BJ (cell line): ENCODE measurements at regions not wholly inside any gene's neighbourhood (a gene's known extent, or its start where the extent isn't known, plus 50 kb on each side); places are given as distances from the start of the nearest gene placed in this dataset.
"Not testable (repeated sequence)": the region's sequence is repeated elsewhere in the genome, so short reads cannot be mapped to it uniquely, and the experiment has no call there.

Experiments
- CTCF ChIA-PET: fragments of 350-600 bp; formaldehyde crosslinking; extraction: SDS; loops from one replicate; lab custom pipeline; 2021; ENCODE audit warnings: antibody characterized with exemption, inconsistent platforms; lab: Yijun Ruan, JAX
- POLR2A ChIA-PET: fragments of 300-600 bp; sonication (Branson Sonifier 250); formaldehyde crosslinking; extraction: SDS; loops from one replicate; lab custom pipeline; 2021; ENCODE audit warnings: antibody characterized with exemption; lab: Charles Lee
- DNase-seq: peaks from one replicate; pipeline ENCODE4 v3.0.0-alpha.2; 2011; ENCODE audit warnings: low read depth
- H3K27me3 ChIP-seq: 2 replicates; pipeline ENCODE4 v1.6.0; 2011; ENCODE audit warnings: low read length; ENCODE audit not compliant: control insufficient read depth, insufficient read depth
- H3K36me3 ChIP-seq: 2 replicates; pipeline ENCODE4 v1.5.1; 2011; ENCODE audit warnings: low read length; ENCODE audit not compliant: control insufficient read depth, insufficient read depth
- H3K4me3 ChIP-seq: 2 replicates; pipeline ENCODE4 v1.5.1; 2011; ENCODE audit warnings: low read depth, mild to moderate bottlenecking, control low read depth, low read length
- CTCF ChIP-seq: IDR thresholded peaks from 2 replicates; pipeline ENCODE4 v1.5.1; 2011; ENCODE audit warnings: low read depth, mild to moderate bottlenecking, control low read depth, inconsistent platforms, low read length, moderate library complexity; ENCODE audit not compliant: insufficient read depth

GRCh38 chr7:110539216-110539615, 551.7 kb upstream of the LRRN3 start:
- POLR2A ChIA-PET = no interaction called here
- no peak overlapping the region for H3K4me3 ChIP-seq
- H3K36me3 ChIP-seq = no peaks in the 10 kb centered on the region
- H3K27me3 ChIP-seq = no peaks in the 10 kb centered on the region
- CTCF ChIA-PET = no interaction called here
- peak; percentile 26 for DNase-seq
- TF ChIP-seq CTCF = no peak

GRCh38 chr7:110541962-110542361, 549.0 kb upstream of the LRRN3 start:
- POLR2A ChIA-PET = no interaction called here
- DNase-seq = peak; percentile 85
- Histone ChIP-seq H3K27me3 (no peaks in the 10 kb centered on the region), H3K4me3 (no peak overlapping the region), H3K36me3 (no peaks in the 10 kb centered on the region)
- CTCF ChIA-PET = no interaction called here
- TF ChIP-seq CTCF = no peak

GRCh38 chr7:110544194-110544593, 546.7 kb upstream of the LRRN3 start:
- TF ChIP-seq CTCF = 0 out of 2 replicates have a peak, but pooled peaks have one; percentile 7
- POLR2A ChIA-PET = no interaction called here
- Histone ChIP-seq H3K4me3 (no peak overlapping the region), H3K36me3 (no peaks in the 10 kb centered on the region), H3K27me3 (no peaks in the 10 kb centered on the region)
- CTCF ChIA-PET = no interaction called here
- no peak for DNase-seq

GRCh38 chr7:110548372-110548771, 542.6 kb upstream of the LRRN3 start:
- CTCF ChIA-PET = no interaction called here
- TF ChIP-seq CTCF = no peak

GRCh38 chr7:110557136-110557535, 533.8 kb upstream of the LRRN3 start:
- H3K27me3 ChIP-seq = no peaks in the 10 kb centered on the region
- ChIA-PET POLR2A (no interaction called here), CTCF (no interaction called here)
- no peak for TF ChIP-seq CTCF
- no peak overlapping the region for H3K4me3 ChIP-seq
- H3K36me3 ChIP-seq = no peaks in the 10 kb centered on the region
- DNase-seq = no peak

More at GRCh38 chr7:110548372-110548771, 542.6 kb upstream of the LRRN3 start:
- Histone ChIP-seq H3K27me3 (no peaks in the 10 kb centered on the region), H3K4me3 (no peak overlapping the region), H3K36me3 (no peaks in the 10 kb centered on the region)
- POLR2A ChIA-PET = no interaction called here
- no peak for DNase-seq

GRCh38 chr7:110563286-110563685, 527.6 kb upstream of the LRRN3 start:
- CTCF ChIA-PET, H3K36me3 ChIP-seq, DNase-seq, H3K4me3 ChIP-seq, POLR2A ChIA-PET, H3K27me3 ChIP-seq: not testable (repeated sequence)
